Muscle of leg (tissue), 3 donors: ENCODE measurements at regions not wholly inside any gene's neighbourhood (a gene's known extent, or its start where the extent isn't known, plus 50 kb on each side); places are given as distances from the start of the nearest gene placed in this dataset.
A peak's percentile ranks its signal among the peaks of the same experiment; 100 is the strongest.

Experiments used
- DNase-seq: peaks from one replicate; pipeline ENCODE4 v3.0.0; 2013
- H3K27ac ChIP-seq: one replicate; pipeline ENCODE4 v1.5.1; 2013; ENCODE audit warnings: mild to moderate bottlenecking, low read length, control low read depth
- H3K27me3 ChIP-seq: one replicate; pipeline ENCODE4 v1.6.1; 2013; ENCODE audit warnings: low read length; ENCODE audit not compliant: control insufficient read depth, insufficient read depth
- H3K36me3 ChIP-seq: one replicate; pipeline ENCODE4 v1.6.1; 2013; ENCODE audit warnings: low read length; ENCODE audit not compliant: control insufficient read depth, insufficient read depth
- H3K4me1 ChIP-seq: one replicate; pipeline ENCODE4 v1.6.1; 2013; ENCODE audit warnings: low read length; ENCODE audit not compliant: control insufficient read depth, insufficient read depth
- H3K4me3 ChIP-seq: one replicate; pipeline ENCODE4 v1.5.1; 2013; ENCODE audit warnings: low read length, control low read depth
- H3K9me3 ChIP-seq: replicated peaks from 2 replicates; pipeline ENCODE4 v1.6.1; 2013; ENCODE audit warnings: low read depth, low read length; ENCODE audit not compliant: control insufficient read depth
- WGBS: methylation state at CpG from one replicate; pipeline ENCODE4 v1.1.5; 2013; ENCODE audit warnings: missing lambda C conversion rate; ENCODE audit not compliant: insufficient coverage; 5-methylcytosine and 5-hydroxymethylcytosine counted together

DNA sequence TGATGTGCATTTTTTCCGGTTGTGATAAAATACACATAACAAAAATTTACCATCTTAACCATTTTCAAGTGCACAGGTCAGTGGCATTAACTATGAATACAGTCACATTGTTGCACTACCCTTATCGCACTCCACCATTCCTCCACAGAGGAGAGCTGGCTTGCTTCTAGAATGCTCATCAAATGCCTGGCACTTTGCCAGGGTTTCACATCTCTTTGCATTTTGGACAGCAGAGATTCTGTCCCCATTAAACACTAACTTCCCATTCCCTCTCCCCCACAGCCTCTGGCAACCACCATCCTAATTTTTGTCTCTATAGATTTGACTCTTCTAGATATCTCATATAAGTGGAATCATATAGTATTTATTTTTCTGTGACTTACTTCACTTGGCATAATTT lies 165.0 kb downstream of the ASB1 start:
- peaks cover 10% of the 10 kb centered on the region for H3K4me1 ChIP-seq
- no peaks in the 10 kb centered on the region for H3K36me3 ChIP-seq
- no peaks in the 10 kb centered on the region for H3K27me3 ChIP-seq
- no peak overlapping the region for H3K27ac ChIP-seq
- no peak overlapping the region for H3K4me3 ChIP-seq
- no peak for DNase-seq
- WGBS, result 0% methylated on average over 1 of the region's 2 CpGs
- H3K9me3 ChIP-seq, result no peaks in the 10 kb centered on the region

DNA sequence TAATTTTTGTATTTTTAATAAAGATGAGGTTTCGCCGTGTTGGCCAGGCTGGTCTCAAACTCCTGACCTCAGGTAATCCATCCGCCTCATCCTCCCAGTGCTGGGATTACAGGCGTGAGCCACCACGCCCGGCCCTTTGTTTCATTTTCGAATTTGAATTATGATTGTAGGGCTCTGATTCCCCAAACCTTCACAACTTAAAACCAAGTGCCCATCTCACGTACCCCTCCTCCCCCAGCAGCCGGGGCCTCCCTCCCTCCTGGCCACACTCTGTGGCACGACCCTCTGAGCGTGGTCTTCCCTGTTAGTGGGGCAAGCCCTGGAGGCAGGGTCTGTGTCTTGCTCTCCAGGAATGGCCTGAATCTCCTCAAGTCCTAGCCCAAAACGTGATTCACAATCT lies 166.5 kb downstream of the ASB1 start:
- WGBS, result 94% methylated on average over 3 of the region's 12 CpGs
- DNase-seq, result no peak
- Histone ChIP-seq H3K27me3 (no peaks in the 10 kb centered on the region), H3K4me1 (peaks cover 24% of the 10 kb centered on the region), H3K27ac (no peak overlapping the region), H3K36me3 (no peaks in the 10 kb centered on the region), H3K9me3 (no peaks in the 10 kb centered on the region), H3K4me3 (no peak overlapping the region)

DNA sequence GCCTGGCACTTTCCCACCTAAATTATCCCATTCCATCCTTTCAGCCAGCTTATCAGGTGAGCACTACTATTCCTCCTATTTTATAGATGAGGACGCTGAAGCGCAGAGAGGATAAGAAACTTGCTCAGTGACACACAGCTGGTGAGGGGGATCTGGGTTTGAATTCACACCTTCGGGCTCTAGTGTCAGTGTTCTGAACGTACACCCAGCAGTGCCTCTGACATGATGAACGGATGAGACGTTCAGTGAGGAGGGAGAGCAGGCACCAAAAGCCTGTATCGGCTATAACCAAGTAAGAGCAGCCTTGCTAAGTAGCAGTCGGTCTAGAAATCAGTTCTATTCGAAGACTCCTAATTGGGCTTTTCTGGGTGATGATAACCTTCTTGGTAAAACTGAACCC lies 167.0 kb downstream of the ASB1 start:
- 85% methylated on average over 8 of the region's 9 CpGs for WGBS

DNA sequence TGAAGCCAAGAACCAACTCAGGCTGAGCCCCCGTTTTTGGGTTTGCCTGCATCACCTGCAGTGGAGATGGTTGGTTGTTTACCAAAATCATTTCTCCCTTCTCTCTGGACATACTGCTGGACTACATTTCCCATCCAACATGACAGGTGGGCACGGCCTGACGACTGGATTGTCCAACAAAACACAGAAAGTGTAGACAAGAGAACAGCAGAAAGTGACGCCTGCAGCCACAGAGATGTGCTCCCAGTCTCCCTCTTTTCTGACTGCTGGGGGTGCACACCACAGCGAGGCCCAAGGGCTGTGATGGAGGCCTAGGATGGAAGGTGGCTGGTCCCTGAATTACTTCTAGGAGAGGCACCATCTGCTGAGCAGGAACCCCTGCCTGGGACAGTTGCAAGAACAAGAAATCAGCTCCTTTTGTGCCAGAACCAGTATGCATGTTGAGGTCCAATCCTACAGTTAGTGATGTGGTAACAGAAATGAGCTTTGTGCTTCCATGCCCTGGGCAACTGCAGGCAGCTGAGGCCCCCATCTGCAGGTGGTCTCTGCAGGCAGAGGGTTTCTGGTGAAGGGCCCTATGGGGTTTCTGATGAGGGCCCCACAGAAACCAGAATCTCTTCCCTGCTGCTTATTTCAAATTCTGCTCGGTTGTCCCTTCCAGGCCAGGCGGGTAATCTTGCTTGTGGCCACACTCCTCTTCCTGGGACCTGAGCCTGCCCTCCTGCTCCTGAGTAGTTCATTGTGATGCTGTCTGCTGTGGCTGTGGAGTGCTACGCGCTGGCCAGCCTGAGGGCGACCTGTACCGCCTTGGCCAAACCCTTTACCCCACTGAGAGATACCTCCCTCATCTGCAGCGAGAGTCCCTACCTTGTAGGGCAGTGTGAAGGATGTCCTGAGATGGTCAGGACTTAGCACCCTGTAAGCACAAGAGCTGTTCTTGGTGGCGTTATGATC lies 168.3 kb downstream of the ASB1 start:
- Histone ChIP-seq H3K9me3 (no peaks in the 10 kb centered on the region), H3K4me1 (peaks cover 25% of the 10 kb centered on the region), H3K36me3 (no peaks in the 10 kb centered on the region), H3K27ac (no peak overlapping the region), H3K4me3 (no peak overlapping the region), H3K27me3 (no peaks in the 10 kb centered on the region)
- DNase-seq, result no peak
- WGBS, result 88% methylated on average over 5 of the region's 13 CpGs

More for the DNA sequence above, 167.0 kb downstream of the ASB1 start:
- no peak overlapping the region for H3K27ac ChIP-seq
- no peaks in the 10 kb centered on the region for H3K36me3 ChIP-seq
- H3K4me1 ChIP-seq, result peaks cover 25% of the 10 kb centered on the region
- H3K9me3 ChIP-seq, result no peaks in the 10 kb centered on the region
- no peaks in the 10 kb centered on the region for H3K27me3 ChIP-seq
- H3K4me3 ChIP-seq, result no peak overlapping the region
- no peak for DNase-seq

DNA sequence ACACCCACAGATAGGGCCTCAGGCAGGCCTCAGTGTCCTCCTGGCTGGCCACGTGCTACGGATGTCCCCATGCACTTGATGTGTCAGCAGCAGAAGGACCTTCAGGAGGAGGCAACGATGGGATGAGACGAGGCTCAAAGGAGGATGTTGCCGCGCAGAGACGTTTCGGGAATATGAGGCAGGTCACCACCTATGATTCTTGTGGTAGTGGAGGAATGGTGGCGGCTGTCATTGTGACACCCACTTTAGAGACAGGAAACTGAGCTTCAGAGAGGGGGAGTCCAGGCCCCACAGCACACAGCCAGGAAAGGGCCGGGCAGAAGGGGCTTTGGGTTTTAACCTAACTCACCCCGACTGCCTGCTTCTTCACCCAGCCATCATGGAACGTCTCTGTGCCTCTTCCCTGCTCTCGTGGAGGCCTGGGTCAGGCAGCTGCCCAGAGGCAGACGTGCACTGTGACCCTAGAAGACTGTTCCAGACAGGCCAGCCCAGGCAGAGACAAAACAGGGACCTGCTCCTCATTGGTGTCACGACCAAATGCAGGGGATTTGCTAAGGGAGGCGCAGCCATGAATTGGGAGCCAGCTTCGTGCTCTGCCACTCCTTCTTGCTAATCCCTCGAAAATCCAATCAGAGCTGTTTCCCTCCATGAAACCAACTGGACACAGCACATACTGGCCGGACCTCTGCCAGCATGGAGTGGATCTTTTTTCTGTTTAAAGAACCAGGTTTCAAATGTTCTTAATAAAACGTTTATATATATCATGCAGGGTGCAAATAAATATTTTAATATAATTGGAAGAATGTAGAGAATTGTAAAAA lies 169.2 kb downstream of the ASB1 start:
- DNase-seq, result peak; percentile 30
- peaks cover 25% of the 10 kb centered on the region for H3K4me1 ChIP-seq
- no peaks in the 10 kb centered on the region for H3K36me3 ChIP-seq
- H3K27me3 ChIP-seq, result no peaks in the 10 kb centered on the region
- no peaks in the 10 kb centered on the region for H3K9me3 ChIP-seq
- WGBS, result 78% methylated on average over 14 of the region's 20 CpGs
- H3K27ac ChIP-seq, result no peak overlapping the region
- no peak overlapping the region for H3K4me3 ChIP-seq

DNA sequence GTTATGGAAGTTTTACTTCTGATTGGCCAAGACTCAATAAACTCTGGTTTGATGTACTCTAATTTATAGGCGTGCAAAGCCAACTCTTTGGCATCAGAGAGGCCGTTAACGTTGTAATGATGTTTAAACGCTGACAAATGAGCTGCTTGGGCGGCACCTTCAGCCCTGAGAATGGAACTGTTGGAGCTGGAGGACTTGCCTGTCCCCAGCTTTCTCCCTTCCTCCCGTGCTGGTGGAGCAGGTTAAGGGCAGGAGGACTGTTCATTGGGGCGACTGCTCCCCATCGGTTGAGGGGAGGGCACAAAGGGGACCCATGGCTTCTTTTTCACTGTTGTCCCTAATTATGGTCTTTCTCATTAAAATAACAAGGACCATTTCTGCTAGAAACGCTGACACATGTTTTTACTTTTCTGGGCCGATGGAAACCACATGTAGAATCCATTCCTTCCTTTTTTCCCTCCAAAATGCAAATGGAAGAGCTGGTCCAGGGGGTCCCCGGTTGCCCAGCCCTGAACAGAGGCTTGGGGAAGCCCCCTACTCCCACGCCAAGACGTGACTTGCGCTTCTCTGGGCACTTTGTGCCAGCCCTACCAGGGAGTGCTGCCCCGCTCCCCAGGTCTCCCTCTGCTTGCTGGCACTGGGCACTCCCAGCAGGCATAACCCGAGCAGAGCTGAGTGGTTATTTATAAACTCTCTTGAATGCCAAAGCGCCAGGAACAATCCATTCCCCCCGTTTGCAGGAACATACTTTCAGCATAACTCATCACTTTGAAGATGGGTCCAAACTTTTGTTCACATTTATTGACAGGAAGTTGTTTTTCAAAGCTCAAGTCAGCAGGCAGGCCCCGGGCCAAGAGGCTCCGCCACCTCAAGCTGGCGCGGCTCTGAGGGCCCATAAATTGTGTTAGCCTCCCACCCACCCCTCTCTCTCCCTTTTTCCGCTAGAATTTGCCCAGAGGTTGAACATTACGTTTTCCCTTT lies 170.1 kb downstream of the ASB1 start:
- Histone ChIP-seq H3K4me3 (no peak overlapping the region), H3K9me3 (no peaks in the 10 kb centered on the region)

DNA sequence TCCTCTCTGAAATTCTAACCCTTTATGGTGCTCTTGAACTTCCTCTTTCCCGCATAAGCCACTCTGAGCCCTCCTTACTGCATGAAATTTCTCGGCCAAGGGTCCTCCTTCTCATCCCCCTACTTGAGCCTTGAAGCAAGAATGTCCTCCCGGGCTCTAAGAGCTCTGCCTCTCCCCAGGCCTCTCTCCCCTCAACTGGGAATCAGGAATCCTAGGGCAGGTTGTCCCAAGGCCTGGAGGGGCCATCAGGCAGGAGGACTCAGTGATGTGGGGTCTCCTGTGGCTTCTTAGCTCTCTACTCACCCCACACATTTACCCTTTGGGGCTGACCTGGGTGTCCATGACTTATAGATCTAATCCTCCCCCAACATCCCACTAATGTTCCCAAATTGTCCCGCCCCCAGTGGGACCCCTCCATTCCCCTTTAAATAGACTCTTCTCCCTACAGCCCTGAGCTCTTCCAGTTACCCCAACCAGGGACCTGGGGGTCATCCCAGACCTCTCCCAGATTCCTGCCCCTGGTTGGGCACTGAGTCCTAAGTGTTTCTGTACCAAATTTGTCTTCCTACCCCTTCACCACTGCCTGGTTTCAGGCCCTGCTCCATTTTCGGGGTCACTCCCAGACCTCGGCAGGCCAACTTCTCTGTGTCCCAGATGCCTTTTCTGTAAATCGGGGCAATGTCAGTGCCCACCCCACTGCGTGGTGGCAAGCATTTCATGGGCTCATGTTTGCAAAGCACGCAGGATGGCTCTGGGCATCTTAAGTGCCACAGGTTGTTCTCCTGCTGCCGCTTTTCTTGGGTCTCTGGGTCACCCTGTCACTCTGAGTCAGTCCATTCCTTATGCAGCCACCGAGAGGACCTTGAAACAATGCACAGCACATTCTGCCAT lies 171.2 kb downstream of the ASB1 start:
- peak overlapping the region; percentile 65 for H3K27ac ChIP-seq
- H3K27me3 ChIP-seq, result no peaks in the 10 kb centered on the region
- DNase-seq, result no peak
- H3K36me3 ChIP-seq, result no peaks in the 10 kb centered on the region
- H3K4me1 ChIP-seq, result peaks cover 28% of the 10 kb centered on the region
- no peaks in the 10 kb centered on the region for H3K9me3 ChIP-seq
- H3K4me3 ChIP-seq, result no peak overlapping the region
- 68% methylated on average over 11 of the region's 11 CpGs for WGBS

More for the DNA sequence above, 170.1 kb downstream of the ASB1 start:
- Histone ChIP-seq H3K36me3 (no peaks in the 10 kb centered on the region), H3K4me1 (peaks cover 28% of the 10 kb centered on the region), H3K27ac (peak overlapping the region; percentile 65), H3K27me3 (no peaks in the 10 kb centered on the region)
- peak; percentile 93 for DNase-seq
- WGBS, result 27% methylated on average over 14 of the region's 24 CpGs

DNA sequence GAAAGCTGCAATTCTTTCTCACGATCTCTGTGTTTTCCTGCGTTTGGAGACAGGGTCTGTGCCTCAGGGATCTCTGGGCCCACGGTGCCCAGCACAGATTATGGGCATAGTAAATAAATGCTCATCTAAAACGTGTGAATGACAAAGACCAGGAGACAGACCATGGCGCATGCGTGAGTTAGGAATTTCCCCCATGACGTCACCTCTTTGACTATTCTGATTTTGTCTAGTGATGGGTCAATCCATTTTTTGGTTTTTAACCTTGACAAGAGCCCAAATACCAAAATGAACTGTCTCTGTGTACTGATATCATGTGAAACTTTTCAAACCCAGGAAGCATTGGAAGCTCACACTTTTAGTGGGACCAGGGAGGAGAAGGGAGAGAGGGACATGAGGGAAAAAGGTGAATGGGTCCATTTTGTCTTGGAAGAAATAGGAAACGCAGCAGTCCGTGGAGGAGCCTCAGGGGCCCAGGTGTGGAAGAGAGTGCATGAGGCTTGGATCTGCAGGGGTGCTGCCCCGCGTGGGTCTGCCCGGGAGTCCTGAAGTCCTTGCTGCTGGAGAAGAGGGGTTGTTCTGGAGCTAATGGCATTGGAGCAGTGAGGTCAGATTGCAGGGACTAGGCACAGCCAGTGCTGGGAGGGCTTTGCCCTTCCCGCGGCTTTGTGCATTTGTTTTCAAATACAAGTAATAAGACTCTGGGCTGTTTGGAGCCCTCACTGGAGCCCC lies 172.2 kb downstream of the ASB1 start:
- Histone ChIP-seq H3K36me3 (no peaks in the 10 kb centered on the region), H3K27ac (no peak overlapping the region), H3K27me3 (no peaks in the 10 kb centered on the region), H3K9me3 (peaks cover 5% of the 10 kb centered on the region), H3K4me1 (peaks cover 28% of the 10 kb centered on the region), H3K4me3 (no peak overlapping the region)
- WGBS, result 69% methylated on average over 9 of the region's 14 CpGs
- DNase-seq, result no peak
